HG02870 (cell line): ENCODE measurements at regions not wholly inside any gene's neighbourhood (a gene's known extent, or its start where the extent isn't known, plus 50 kb on each side); places are given as distances from the start of the nearest gene placed in this dataset.
A peak's percentile ranks its signal among the peaks of the same experiment; 100 is the strongest.
"Not testable (repeated sequence)": the region's sequence is repeated elsewhere in the genome, so short reads cannot be mapped to it uniquely, and the experiment has no call there.

ENCODE experiments used
- ATAC-seq: cut with Tn5 transposase; IDR thresholded peaks from one replicate; pipeline ENCODE4 v1.9.1; 2021; ENCODE audit warnings: mild to moderate bottlenecking, moderate library complexity; ENCODE audit not compliant: unreplicated experiment

DNA sequence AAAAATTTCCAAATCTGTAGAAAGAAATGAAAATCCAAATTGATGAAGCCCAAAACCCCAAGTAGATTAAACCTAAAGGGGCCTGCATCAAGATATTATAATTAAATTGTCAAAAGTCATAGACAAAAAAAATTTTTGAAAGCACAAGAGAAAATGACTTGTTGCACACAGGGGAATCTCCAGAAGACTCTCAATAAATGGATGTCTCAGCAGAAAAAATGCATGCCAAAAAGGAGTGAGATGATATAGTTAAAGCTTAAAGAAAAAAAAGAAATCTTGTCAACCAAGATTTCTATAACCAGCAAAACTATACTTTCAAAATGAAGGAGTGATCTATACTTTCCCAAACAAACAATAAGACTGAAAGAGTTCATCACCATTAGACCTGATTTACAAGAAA lies 393.2 kb upstream of the SPAG17 start:
- no peak for ATAC-seq

DNA sequence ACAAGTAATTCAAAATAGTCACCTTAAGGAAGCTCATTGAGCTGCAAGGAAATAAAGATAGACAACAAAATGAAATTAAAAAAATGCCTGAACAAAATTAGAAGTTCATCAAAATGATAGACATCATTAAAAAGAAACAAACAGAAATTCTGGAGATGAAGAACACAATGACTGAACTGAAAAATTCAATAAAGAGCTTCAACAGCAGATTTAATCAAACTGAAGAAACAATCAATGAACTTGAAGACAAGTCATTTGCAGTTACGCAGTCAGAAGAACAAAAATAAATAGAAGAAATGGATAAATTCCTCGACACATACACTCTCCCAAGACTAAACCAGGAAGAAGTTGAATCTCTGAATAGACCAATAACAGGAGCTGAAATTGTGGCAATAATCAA lies 390.0 kb upstream of the SPAG17 start:
- ATAC-seq: no peak

DNA sequence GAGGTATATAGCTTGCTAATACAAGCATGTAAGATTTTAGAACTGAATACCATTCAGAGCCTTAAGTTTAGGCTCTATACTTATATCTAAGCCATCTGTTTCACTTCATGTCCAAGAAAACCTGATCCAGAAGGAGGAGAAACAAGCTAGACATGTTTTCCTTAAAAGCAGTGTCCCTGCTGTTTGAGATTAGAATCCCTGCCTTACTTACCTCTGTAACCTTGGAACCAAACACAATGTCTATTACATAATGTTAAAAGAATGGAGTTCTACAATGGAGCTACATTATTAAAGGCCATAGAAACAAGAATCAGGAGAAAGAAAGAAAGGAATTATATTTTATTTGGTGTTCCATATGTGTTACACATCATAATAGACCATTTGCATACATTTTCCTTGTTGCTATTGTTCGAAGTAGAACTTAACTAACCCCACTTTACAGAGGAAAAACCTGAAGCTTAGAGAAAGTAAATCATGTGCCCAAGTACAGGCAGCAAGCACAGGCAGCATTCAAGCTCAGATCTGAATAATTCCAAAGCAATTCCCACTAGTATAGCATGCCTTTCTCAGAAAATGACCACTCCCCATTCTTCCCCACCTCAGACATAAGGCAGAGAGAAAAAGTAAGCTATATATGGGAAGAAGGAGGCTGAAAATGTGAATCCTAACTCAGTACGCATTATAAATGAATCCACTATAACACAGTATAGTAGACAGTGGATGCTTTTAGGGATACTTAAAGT lies 380.1 kb upstream of the SPAG17 start:
- no peak for ATAC-seq

DNA sequence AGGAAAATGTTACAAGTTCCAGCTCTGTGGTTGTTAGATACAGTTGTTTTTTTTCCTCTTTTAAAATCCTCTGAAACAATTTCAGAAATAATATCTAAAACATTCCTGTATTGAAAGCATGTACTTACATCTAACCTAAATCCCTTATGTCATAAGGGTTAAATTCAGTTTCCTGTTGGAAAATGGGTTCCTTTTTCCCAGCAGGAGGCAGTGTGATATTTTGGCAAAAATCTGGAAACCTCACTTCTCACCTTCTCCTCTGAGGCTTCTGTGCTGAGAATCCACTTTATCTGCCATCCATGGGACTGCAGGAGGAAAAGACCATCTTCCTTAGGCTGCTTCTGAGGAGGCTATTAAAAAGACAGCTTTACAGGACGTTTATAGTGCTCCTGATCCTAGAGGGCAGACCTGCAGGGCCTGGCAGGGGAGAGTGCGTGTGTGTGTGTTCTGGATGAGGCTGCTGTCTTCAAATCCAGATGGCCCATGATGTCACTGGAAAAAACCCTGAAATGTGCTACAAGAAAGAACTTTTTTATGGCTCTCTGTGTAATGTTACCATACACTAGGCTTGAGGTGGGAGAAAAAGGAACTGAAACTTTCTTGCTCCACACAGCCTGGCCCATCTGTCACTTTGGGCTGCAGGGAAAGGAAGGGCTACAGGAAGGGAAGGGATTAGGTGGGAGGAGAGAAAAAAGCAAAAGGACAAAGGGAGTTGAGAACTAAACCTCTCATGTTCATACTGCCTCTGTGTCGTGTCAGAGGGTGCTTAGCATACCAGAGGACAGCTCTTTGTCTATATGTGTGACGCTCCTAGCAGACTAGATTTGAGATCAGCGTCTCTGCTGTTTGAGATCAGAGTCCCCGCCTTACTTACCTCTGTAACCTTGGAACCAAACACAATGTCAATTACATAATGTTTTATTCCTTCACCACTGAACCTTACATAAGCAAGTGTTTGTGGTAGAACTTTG lies 379.2 kb upstream of the SPAG17 start:
- peak; percentile 74 for ATAC-seq

DNA sequence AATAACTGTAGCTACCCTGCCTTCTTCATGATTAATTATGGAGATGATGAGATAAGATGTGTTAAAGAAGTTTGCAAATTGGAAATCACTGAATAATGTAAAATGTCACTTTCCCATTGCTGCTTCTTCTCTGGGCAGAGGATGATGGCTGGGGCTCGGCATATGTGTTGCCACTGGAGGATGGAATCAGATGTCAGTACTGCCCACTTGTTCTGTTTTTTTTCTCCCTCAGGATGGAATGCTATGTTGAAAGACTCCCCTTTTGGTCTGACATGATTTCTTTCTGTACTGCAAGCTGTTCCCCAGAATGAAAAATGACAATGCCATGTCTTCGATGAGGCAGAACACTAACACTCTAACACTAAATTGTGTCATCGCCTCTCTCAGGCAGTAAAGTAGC lies 373.9 kb upstream of the SPAG17 start:
- ATAC-seq: no peak

DNA sequence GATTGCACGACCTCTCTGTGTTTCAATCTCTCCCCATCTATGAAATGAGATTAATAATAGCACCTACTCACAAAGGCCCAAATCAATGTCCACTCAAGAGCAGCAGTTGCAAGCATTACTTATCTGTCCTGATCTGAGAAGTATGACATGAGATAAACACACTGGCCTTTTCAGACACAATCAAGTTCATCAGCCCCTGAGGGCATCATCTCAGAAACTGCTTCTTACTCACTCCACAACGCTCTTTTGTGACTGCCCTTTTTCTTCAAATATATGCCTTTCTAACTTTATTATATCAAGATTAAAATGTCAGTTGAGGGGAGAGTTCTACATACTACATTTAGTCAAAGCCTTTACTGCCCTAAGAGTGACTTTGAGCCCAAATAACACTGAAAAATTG lies 371.9 kb upstream of the SPAG17 start:
- no peak for ATAC-seq

DNA sequence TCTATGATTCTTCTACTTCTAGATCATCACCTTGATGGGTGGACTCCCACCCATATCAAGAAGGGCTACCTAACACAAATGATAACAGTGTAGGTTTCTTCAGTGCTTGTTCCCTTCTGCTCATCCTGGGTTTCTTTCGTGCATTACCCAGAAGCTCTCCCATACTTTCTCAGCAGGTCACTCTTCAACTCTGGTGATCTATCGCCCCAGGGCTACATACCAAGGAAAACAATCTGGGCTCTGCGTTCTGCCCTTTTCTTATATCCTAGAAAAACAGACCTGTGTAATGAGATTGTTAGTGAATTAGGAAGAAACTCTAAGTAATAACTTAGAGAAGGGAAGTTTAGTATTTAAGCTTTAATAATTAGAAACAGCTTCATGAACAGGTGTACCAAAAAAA lies 370.6 kb upstream of the SPAG17 start:
- ATAC-seq: no peak

DNA sequence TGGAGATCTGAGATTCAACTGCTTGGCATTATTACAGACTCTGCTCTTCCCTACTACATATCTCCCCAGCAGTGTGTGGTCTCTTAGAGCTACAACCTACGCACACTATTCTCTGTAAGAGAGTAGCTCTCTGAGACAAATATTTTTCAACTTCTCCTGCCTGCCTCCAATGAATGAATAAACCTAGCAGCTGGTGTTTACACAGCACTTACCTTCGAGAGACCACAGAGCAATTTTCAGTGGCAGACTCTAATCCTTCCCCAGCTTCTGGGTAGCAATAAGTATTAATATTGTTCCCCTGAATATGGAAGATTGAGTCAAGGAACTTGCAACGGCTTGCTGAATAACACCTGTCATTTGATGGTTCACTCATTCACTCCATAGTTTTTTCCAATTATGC lies 350.9 kb upstream of the SPAG17 start:
- no peak for ATAC-seq

DNA sequence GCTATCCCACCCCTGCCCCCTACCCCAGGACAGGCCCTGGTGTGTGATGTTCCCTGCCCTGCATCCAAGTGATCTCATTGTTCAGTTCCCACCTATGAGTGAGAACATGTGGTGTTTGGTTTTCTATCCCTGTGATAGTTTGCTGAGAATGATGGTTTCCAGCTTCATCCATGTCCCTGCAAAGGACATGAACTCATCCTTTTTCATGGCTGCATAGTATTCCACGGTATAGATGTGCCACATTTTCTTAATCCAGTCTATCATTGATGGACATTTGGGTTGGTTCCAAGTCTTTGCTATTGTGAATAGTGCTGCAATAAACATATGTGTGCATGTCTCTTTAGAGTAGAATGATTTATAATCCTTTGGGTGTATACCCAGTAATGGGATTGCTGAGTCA lies 326.9 kb upstream of the SPAG17 start:
- not testable (repeated sequence) for ATAC-seq

DNA sequence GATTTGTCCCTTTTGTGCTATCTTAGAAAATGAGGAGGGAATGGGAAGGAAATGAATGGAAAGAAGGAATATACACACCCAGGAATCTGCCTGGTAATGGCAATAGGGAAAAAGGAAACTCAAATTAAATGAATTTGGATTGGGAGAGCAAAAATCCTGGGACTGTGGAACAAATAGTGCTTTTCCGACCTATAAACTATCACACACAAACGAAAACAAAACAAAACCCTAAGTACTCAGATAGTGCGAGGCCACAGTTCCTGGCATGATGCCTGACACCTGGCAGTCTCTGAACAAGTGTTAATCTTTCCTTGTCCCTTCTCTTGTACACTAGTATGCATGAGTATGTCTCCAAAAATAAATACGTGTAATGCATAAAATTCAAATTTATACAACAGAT lies 319.8 kb upstream of the SPAG17 start:
- ATAC-seq: no peak

DNA sequence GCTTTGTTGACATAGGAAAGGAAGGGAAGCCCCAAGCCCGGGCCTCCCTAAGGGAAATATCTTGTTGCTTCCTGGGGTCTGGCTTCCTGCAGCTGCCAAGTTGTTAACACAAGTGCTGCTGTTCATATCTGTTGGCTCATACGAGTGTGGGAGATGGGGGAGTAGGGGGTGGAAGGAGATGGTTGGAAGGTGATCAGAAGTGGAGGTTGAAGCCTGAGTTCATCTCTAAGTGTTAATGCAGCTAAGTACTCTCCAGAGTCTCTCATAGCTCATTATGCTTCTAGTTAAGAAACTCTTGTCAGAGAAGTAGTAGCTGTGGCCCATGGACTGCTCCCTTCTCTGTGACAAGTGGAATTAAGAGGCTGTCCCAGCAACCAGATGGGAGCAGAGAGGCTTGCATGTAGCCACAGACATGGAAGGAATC lies 319.2 kb upstream of the SPAG17 start:
- ATAC-seq: no peak

DNA sequence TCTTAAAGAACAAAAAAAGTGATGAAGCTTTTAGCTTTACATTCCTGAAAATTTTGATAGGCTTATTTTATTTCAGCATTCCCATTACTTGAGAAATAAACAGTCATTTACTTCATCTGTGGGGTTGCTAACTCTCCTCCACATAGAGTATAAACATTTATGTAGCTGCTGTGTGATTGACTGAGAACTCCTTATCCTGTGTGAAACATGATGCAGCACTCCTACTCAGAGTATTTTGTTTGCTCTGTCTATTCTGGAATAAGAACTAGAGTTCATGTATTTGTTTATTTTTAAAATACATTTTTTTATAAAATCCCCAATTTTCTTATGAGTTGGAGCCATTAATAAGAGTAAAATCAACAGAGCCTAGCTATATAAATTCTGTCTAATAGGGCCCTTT lies 318.7 kb upstream of the SPAG17 start:
- ATAC-seq: no peak

DNA sequence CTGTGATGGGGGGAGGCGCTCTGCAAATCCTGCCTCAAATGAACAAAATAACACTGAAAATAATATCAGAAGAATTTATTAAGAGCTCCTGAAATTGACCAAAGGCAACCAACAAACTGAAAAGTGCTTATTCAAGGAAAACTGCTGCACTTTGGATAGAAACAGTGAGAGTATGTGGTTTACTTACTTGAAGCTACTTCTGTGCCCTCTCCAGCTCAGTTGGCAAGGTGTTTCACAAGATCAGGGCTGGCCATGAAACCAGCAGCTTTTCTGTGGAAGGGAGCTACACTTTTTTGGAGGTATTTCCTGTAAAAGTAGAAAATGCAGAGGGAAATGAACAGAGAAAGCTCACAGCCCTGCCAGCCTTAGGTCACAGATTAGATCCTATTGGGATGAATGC lies 310.0 kb upstream of the SPAG17 start:
- ATAC-seq: no peak

DNA sequence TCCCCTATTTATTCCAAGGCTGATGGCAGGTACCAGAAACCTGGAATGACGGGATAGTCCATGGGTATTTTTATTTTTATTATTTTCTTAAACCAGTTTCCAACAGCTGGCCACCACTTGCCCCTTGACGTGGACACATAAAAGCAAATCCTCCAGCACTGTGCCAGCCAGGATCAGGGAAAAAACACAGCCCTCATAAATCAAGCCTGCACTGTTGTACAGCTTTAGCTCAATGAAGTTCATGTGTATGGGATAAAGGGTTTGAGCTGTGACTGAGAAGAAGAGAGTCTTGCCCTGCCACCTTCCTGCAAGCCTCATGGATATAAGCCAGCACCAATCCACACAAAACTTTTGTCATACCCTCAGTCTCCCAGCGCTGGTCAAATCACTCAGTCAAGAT lies 303.8 kb upstream of the SPAG17 start:
- ATAC-seq: no peak

DNA sequence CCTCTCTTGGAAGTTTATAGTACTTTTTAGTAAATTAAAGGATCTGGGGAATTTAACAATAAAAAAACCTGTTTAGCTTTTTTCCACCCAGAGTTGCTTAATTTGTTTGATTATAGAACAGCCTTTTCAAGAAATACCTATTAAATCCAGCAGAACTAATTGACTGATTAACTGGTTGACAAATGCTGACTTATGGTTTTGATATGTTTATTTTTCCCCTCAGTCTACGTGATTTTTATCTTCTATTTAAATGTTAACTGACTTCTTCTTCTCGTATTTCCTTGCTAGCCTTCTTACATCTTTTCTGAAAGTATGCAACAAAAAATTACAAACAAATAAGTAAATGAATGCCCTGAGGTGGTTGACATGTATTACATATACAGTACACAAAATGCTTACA lies 302.9 kb upstream of the SPAG17 start:
- no peak for ATAC-seq

DNA sequence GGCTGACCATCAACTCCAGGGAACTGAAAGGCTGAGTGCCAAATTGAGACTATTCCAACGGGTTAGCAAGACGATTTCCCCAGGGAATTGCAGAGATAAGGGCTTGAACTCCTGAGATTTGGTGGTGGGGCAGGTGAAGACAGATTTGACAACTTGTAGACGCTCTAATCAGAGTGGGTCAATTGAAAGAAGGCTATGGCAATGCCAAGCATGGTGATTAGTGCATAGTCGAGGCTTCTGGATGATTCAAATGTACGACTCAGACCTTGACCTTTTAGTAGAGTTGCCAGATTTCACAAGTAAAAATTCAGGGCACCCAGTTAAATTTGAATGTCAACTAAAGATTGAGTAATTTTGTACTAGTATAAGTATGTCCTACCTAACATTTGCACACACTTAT lies 302.1 kb upstream of the SPAG17 start:
- ATAC-seq: no peak

DNA sequence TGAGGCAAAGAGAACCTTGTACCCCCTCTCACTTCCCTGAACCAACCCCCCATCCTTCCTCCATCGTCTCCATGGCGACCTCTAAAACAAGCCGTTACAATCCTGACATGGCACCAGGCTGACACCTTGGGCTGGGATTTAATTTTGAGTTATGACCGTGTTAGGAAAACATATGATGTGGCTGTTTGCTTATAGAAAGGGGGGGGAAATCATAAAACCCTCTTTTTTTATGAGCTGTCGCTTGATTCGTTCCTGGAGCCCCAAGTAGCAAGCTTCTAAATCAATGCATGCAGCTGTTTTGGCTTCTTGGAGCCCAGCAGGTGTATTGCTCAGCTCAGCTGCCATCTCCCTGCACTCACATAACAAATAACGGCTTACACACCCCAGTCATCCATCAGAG lies 301.2 kb upstream of the SPAG17 start:
- no peak for ATAC-seq

DNA sequence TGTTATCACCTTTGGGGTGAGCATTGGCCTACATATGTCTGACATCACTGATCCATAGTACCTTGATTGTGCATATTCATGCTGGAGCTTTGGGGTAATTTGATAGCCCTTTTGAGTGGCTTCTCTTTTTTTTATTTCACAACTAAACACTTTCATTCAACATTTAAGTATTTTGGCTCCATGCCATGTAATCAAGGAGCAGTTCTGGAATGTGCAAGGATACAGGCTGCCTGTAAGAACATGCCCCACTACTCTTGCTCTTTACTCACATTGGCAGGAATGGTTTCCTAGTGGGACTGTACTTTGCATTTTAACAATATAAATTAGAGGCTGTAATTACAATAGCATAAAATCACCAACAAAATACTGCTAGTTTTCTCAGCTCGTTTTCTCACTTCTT lies 300.7 kb upstream of the SPAG17 start:
- ATAC-seq: no peak

DNA sequence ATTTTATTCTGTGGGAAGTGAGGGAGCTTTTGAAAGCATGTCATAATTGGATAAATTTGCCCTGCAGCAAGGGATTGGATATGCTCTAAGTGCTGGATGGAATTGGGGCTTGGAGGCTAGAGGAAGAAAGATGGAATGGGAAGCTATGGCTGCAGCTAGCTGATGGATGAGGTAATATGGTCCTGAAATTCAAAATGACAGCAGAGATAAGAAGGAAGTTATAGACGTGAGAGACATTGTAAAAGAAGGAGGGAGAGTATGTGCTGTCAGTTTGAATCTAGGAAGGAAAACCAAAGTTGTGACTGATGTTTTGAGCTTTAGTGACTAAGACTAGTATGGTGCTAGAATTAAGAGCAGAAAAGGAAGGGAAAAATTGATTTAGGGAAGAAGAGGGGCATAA lies 299.9 kb upstream of the SPAG17 start:
- no peak for ATAC-seq

DNA sequence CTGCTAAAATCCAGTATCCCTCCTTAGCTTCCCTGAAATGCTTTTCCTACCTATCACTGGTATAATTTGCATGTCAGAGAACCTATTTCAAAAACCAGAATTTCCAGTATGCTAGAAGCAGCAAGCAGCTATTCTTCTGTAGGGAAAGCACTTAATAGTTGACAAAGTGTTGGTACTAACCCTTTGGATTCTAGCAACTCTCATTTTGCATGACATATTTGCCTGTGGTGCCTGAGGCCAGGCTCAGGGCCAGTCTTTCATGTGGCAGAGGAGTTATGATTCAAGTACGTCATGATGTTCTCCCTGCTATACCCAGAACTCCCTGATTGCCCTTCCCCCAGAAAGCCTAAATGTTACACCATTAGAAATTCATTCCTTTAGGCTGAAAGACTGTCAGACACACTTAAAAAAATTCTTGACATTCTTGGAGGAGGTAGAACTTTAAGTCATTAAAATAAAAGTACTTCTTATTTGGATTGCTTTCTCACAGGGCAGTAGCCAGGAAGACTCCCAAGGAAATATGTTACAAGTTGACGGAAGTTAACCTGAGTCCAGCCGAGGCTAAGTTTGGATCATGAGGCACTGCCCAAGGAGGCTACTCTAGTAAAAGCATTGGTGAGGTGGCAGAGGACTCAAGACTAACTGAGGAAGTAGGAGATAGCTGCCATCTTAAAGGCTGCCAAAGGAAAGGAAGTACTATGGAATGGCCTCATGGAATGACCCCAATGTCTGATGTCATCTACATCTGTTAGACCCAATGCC lies 298.4 kb upstream of the SPAG17 start:
- ATAC-seq: no peak

DNA sequence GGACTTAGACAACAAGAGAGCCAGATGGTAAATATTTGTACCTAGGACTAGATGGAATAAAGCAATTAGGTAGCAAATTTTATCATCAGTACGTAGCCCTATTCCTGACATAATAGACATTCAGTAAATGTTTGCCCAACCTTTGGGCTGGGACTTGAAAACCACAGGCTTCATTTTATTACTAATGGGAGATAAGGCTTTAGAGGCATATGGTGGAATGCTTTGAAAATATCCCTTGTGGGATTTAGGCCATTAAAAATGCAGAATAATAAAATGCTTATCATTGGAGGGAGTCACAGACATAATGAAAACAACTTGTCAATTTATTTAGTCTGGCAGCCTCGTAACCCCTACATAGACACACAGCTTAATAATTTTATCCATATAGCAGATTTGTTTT lies 296.1 kb upstream of the SPAG17 start:
- ATAC-seq: no peak
